Fibroblast of mammary gland (primary cell): ENCODE measurements at regions not wholly inside any gene's neighbourhood (a gene's known extent, or its start where the extent isn't known, plus 50 kb on each side); places are given as distances from the start of the nearest gene placed in this dataset.
A peak's percentile ranks its signal among the peaks of the same experiment; 100 is the strongest.

Experiments
- DNase-seq: peaks from one replicate; pipeline ENCODE4 v3.0.0-alpha.2; 2010; ENCODE audit warnings: low read depth
- H3K4me3 ChIP-seq: 2 replicates; pipeline ENCODE4 v1.5.1; 2011; ENCODE audit warnings: low read depth, mild to moderate bottlenecking, low read length, moderate library complexity; ENCODE audit not compliant: control insufficient read depth
- CTCF ChIP-seq: conservative IDR thresholded peaks from 2 replicates; pipeline ENCODE4 v1.5.1; 2011; ENCODE audit warnings: low read depth, low read length, inconsistent platforms; ENCODE audit not compliant: control insufficient read depth, insufficient read depth

- TF ChIP-seq CTCF, result no peak
- DNase-seq, result peak; percentile 19
- H3K4me3 ChIP-seq, result no peak overlapping the region
Measured at GRCh38 chr1:238552271-238552670, 661.5 kb upstream of the ZP4 start.

- no peak for DNase-seq
- TF ChIP-seq CTCF, result no peak
- no peak overlapping the region for H3K4me3 ChIP-seq
Measured at GRCh38 chr1:238549137-238549536, 658.4 kb upstream of the ZP4 start.

- no peak for DNase-seq
- H3K4me3 ChIP-seq, result no peak overlapping the region
- TF ChIP-seq CTCF, result no peak
Measured at GRCh38 chr1:238546118-238546517, 655.4 kb upstream of the ZP4 start.

GRCh38 chr1:238537641-238538040 lies 646.9 kb upstream of the ZP4 start:
- no peak for DNase-seq
- no peak for TF ChIP-seq CTCF
- no peak overlapping the region for H3K4me3 ChIP-seq

- no peak for TF ChIP-seq CTCF
- no peak overlapping the region for H3K4me3 ChIP-seq
- DNase-seq, result no peak
Measured at GRCh38 chr1:238530209-238530851, 639.6 kb upstream of the ZP4 start.

GRCh38 chr1:238517711-238518110 lies 627.0 kb upstream of the ZP4 start:
- no peak for DNase-seq
- H3K4me3 ChIP-seq, result no peak overlapping the region
- no peak for TF ChIP-seq CTCF

- no peak for TF ChIP-seq CTCF
- no peak overlapping the region for H3K4me3 ChIP-seq
- no peak for DNase-seq
Measured at GRCh38 chr1:238501290-238501689, 610.6 kb upstream of the ZP4 start.
